ENCODE measurements at regions not wholly inside any gene's neighbourhood (a gene's known extent, or its start where the extent isn't known, plus 50 kb on each side); places are given as distances from the start of the nearest gene placed in this dataset.

DNA sequence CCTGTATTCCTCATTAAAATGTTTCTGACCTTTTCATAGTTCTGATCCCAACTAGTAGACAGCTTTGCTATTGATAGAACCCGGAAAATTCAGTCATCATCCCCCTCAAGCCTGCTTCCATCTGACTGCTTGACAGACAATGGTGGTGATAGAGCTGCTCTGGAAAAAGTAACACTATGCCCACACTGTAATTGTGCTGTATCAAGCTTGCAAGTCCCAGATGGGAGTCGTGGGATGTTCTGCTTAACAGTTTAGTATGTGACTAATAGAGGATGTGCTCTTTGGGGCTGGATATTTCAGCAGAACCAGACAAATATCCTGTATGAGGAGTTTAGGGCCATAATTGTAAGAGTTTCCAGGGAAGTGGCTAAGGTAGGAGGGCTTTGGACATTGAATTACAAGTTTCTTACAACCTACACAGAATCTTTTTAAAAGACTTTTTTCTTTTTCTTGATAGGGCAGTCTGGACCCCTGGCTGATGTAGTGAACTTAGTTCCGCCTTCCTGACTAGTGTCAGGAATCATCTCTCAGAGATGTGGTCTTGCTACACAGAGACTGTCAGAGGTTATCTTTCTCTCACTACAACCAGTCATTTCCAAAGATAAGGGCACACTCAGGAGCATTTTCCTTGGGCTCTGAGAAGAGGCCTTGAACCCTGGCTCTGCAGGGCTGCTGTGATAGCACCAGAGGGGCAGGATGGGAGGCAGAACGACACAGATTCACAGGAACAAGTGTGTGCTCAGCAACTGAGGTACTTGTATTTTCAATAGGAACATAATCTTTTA, 158.0 kb upstream of the RBMS1 start:
- Histone ChIP-seq H3K4me1 (ENCODE audit: control insufficient read depth, insufficient read depth, low read length) (peaks cover 12% of the 10 kb centered on the region), H3K9me3 (ENCODE audit: control insufficient read depth, insufficient read depth, low read length) (no peaks in the 10 kb centered on the region), H3K27ac (ENCODE audit: low read length) (no peak overlapping the region), H3K27me3 (ENCODE audit: control insufficient read depth, insufficient read depth, low read length) (no peaks in the 10 kb centered on the region), H3K36me3 (ENCODE audit: control insufficient read depth, insufficient read depth, low read length) (no peaks in the 10 kb centered on the region), H3K4me3 (ENCODE audit: low read length) (no peak overlapping the region)
- Mint-ChIP-seq H3K27ac (peak overlapping the region in 1 of 2 donors; percentile 12), H3K4me1 (peaks cover 12% of the 10 kb centered on the region in 2 donors), H3K36me3 (no peaks in the 10 kb centered on the region), H3K4me3 (no peak overlapping the region), H3K27me3 (ENCODE audit: low read depth in 2 of 2) (peaks cover under 1 to 6% of the 10 kb centered on the region in 2 donors), H3K9me3 (no peaks in the 10 kb centered on the region)
- TF ChIP-seq CTCF (IDR thresholded peaks at IDR 0.05), result no peak
- 78% methylated on average over 4 of the region's 4 CpGs for WGBS (ENCODE audit: insufficient coverage)
- ATAC-seq (no peak), DNase-seq (peak in 1 of 2 donors; percentile 6)
- intact Hi-C loops (cut with micrococcal nuclease), result no loop called here

GRCh38 chr2:160652236-160652635, 158.6 kb upstream of the RBMS1 start:
- Mint-ChIP-seq H3K9me3 (no peaks in the 10 kb centered on the region), H3K27me3 (ENCODE audit: low read depth in 2 of 2) (peaks cover 6 to 13% of the 10 kb centered on the region in 2 donors), H3K4me1 (peaks cover 12% of the 10 kb centered on the region in 2 donors), H3K27ac (peak overlapping the region in 1 of 2 donors; percentile 12), H3K36me3 (no peaks in the 10 kb centered on the region), H3K4me3 (peak overlapping the region; percentile 5)
- Histone ChIP-seq H3K36me3 (ENCODE audit: control insufficient read depth, insufficient read depth, low read length) (no peaks in the 10 kb centered on the region), H3K9me3 (ENCODE audit: control insufficient read depth, insufficient read depth, low read length) (no peaks in the 10 kb centered on the region), H3K4me3 (ENCODE audit: low read length) (no peak overlapping the region), H3K27ac (ENCODE audit: low read length) (no peak overlapping the region), H3K27me3 (ENCODE audit: control insufficient read depth, insufficient read depth, low read length) (no peaks in the 10 kb centered on the region), H3K4me1 (ENCODE audit: control insufficient read depth, insufficient read depth, low read length) (peaks cover 12% of the 10 kb centered on the region)
- ATAC-seq (peak; percentile 83 to 91 (median 90)), DNase-seq (peak in 1 of 2 donors; percentile 80)
- WGBS (ENCODE audit: insufficient coverage), result 3% methylated on average over 5 of the region's 5 CpGs
- TF ChIP-seq CTCF (IDR thresholded peaks at IDR 0.05), result no peak
- intact Hi-C loops (cut with micrococcal nuclease), result no loop called here

DNA sequence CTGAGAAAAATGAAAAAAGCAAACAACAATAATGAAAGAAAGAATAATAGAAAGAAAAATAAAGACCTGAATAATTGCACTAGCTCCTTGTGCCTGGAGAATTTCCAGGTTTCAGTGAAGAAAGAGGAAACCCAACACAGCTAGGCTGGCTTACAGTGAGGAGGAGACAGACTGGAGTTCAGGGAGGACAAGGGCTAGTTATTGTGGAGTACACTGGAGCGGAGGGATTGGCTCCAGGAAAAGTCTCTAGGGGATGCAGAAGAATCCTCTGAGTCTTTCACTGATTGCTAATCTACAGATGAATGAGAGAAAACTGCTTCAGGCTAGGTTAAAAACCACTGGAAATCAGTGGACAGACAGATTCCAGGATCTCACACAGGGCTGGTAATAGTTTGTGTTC, 163.6 kb upstream of the RBMS1 start:
- Mint-ChIP-seq H3K27me3 (ENCODE audit: low read depth in 2 of 2) (peaks cover 20 to 34% of the 10 kb centered on the region in 2 donors), H3K9me3 (no peaks in the 10 kb centered on the region), H3K4me1 (peaks cover 9 to 10% of the 10 kb centered on the region in 2 donors), H3K4me3 (no peak overlapping the region), H3K27ac (no peak overlapping the region), H3K36me3 (no peaks in the 10 kb centered on the region)
- Histone ChIP-seq H3K27me3 (ENCODE audit: control insufficient read depth, insufficient read depth, low read length) (no peaks in the 10 kb centered on the region), H3K4me3 (ENCODE audit: low read length) (no peak overlapping the region), H3K27ac (ENCODE audit: low read length) (no peak overlapping the region), H3K4me1 (ENCODE audit: control insufficient read depth, insufficient read depth, low read length) (peaks cover 5% of the 10 kb centered on the region), H3K9me3 (ENCODE audit: control insufficient read depth, insufficient read depth, low read length) (no peaks in the 10 kb centered on the region), H3K36me3 (ENCODE audit: control insufficient read depth, insufficient read depth, low read length) (no peaks in the 10 kb centered on the region)
- 95% methylated on average over 1 of the region's 1 CpG for WGBS (ENCODE audit: insufficient coverage)
- ATAC-seq, result no peak
- DNase-seq, result no peak
- TF ChIP-seq CTCF (IDR thresholded peaks at IDR 0.05), result no peak
- intact Hi-C loops (cut with micrococcal nuclease), result no loop called here

- no peaks in the 10 kb centered on the region for H3K36me3 Mint-ChIP-seq
- intact Hi-C loops (cut with micrococcal nuclease), result no loop called here
- TF ChIP-seq CTCF (IDR thresholded peaks at IDR 0.05), result no peak
Measured at GRCh38 chr2:160658851-160659250, 165.2 kb upstream of the RBMS1 start.

More at GRCh38 chr2:160658851-160659250, 165.2 kb upstream of the RBMS1 start:
- ATAC-seq, result no peak
- Mint-ChIP-seq H3K9me3 (no peaks in the 10 kb centered on the region), H3K4me3 (no peak overlapping the region), H3K4me1 (no peaks in the 10 kb centered on the region), H3K27ac (no peak overlapping the region), H3K27me3 (ENCODE audit: low read depth in 2 of 2) (peaks cover 20 to 34% of the 10 kb centered on the region in 2 donors)
- H3K4me1 ChIP-seq (ENCODE audit: control insufficient read depth, insufficient read depth, low read length), result no peaks in the 10 kb centered on the region
- H3K9me3 ChIP-seq (ENCODE audit: control insufficient read depth, insufficient read depth, low read length), result no peaks in the 10 kb centered on the region
- H3K27me3 ChIP-seq (ENCODE audit: control insufficient read depth, insufficient read depth, low read length), result peaks cover 4% of the 10 kb centered on the region
- DNase-seq, result no peak
- H3K27ac ChIP-seq (ENCODE audit: low read length), result no peak overlapping the region
- H3K4me3 ChIP-seq (ENCODE audit: low read length), result no peak overlapping the region
- no peaks in the 10 kb centered on the region for H3K36me3 ChIP-seq (ENCODE audit: control insufficient read depth, insufficient read depth, low read length)

Measured in natural killer cell (primary cell).